Loucy (cell line): ENCODE measurements at regions not wholly inside any gene's neighbourhood (a gene's known extent, or its start where the extent isn't known, plus 50 kb on each side); places are given as distances from the start of the nearest gene placed in this dataset.

Experiments used
- H2AFZ ChIP-seq: fragments of 200-600 bp; sonication (generic); 2 replicates; pipeline ENCODE4 v1.6.0; 2016; ENCODE audit warnings: antibody characterized with exemption, mild to moderate bottlenecking, low read length, moderate library complexity
- H3F3A ChIP-seq: fragments of 200-600 bp; 2 replicates; pipeline ENCODE4 v1.6.0; 2016; ENCODE audit warnings: antibody characterized with exemption, low read depth, mild to moderate bottlenecking
- H3K27me3 ChIP-seq: fragments of 200-600 bp; sonication (generic); 2 replicates; pipeline ENCODE4 v1.6.1; 2014; ENCODE audit warnings: low read length, mild to moderate bottlenecking; ENCODE audit not compliant: insufficient read depth, poor library complexity, severe bottlenecking
- H3K36me3 ChIP-seq: fragments of 200-600 bp; sonication (generic); 2 replicates; pipeline ENCODE4 v1.6.1; 2016; ENCODE audit warnings: low read length; ENCODE audit not compliant: insufficient read depth
- H3K4me1 ChIP-seq: fragments of 200-600 bp; sonication (generic); 2 replicates; pipeline ENCODE4 v1.5.1; 2014; ENCODE audit warnings: low read length, mild to moderate bottlenecking; ENCODE audit not compliant: insufficient read depth, poor library complexity, severe bottlenecking
- H3K4me2 ChIP-seq: fragments of 200-600 bp; sonication (generic); 2 replicates; pipeline ENCODE4 v1.6.0; 2014; ENCODE audit warnings: antibody characterized with exemption, low read length, low read depth, mild to moderate bottlenecking; ENCODE audit not compliant: poor library complexity, severe bottlenecking
- H3K4me3 ChIP-seq: fragments of 200-600 bp; sonication (generic); 2 replicates; pipeline ENCODE4 v1.5.1; 2014; ENCODE audit warnings: low read length, mild to moderate bottlenecking, mixed read lengths; ENCODE audit not compliant: poor library complexity, severe bottlenecking
- H3K79me2 ChIP-seq: fragments of 200-600 bp; sonication (generic); 2 replicates; pipeline ENCODE4 v1.6.1; 2014; ENCODE audit warnings: low read length; ENCODE audit not compliant: insufficient read depth
- H3K9ac ChIP-seq: fragments of 200-600 bp; sonication (generic); 2 replicates; pipeline ENCODE4 v1.6.0; 2014; ENCODE audit warnings: mild to moderate bottlenecking, low read depth, low read length, moderate library complexity; ENCODE audit not compliant: poor library complexity, severe bottlenecking
- H3K9me2 ChIP-seq: fragments of 200-600 bp; sonication (generic); replicated peaks from 2 replicates; pipeline ENCODE4 v1.6.1; 2016; ENCODE audit warnings: low read depth, low read length, mixed read lengths
- H3K9me3 ChIP-seq: fragments of 200-600 bp; sonication (generic); 2 replicates; pipeline ENCODE4 v1.6.1; 2014; ENCODE audit warnings: mild to moderate bottlenecking, antibody characterized with exemption, low read length, low read depth; ENCODE audit not compliant: insufficient read depth
- H4K20me1 ChIP-seq: fragments of 200-600 bp; sonication (generic); 2 replicates; pipeline ENCODE4 v1.6.0; 2014; ENCODE audit warnings: antibody characterized with exemption, low read length, mild to moderate bottlenecking; ENCODE audit not compliant: insufficient read depth, poor library complexity, severe bottlenecking
- CTCF ChIP-seq: fragments of 200-600 bp; sonication (generic); conservative IDR thresholded peaks from 2 replicates; pipeline ENCODE4 v1.5.1; 2014; ENCODE audit warnings: mild to moderate bottlenecking, antibody characterized with exemption, low read length
- EZH2phosphoT487 ChIP-seq: fragments of 200-600 bp; IDR thresholded peaks from 2 replicates; pipeline ENCODE4 v1.6.1; 2018; ENCODE audit warnings: antibody characterized with exemption, mild to moderate bottlenecking, moderate library complexity, borderline replicate concordance

- no peaks in the 10 kb centered on the region for H3K27me3 ChIP-seq
- H3K9ac ChIP-seq, result no peak overlapping the region
- H3K36me3 ChIP-seq, result no peaks in the 10 kb centered on the region
- H3K9me3 ChIP-seq, result no peaks in the 10 kb centered on the region
- no peak overlapping the region for H3K4me2 ChIP-seq
- H3K79me2 ChIP-seq, result no peaks in the 10 kb centered on the region
- no peaks in the 10 kb centered on the region for H3K9me2 ChIP-seq
- no peaks in the 10 kb centered on the region for H4K20me1 ChIP-seq
- no peaks in the 10 kb centered on the region for H3F3A ChIP-seq
- no peak overlapping the region for H2AFZ ChIP-seq
- TF ChIP-seq EZH2phosphoT487 (no peak), CTCF (no peak)
- no peaks in the 10 kb centered on the region for H3K4me1 ChIP-seq
- no peak overlapping the region for H3K4me3 ChIP-seq
Measured at GRCh38 chr1:168788258-168788657, 59.3 kb upstream of the DPT start.

GRCh38 chr1:168789501-168789900 is 60.5 kb upstream of the DPT start:
- no peak overlapping the region for H3K4me3 ChIP-seq
- TF ChIP-seq EZH2phosphoT487, result no peak
- TF ChIP-seq CTCF, result no peak
- H2AFZ ChIP-seq, result no peak overlapping the region

GRCh38 chr1:168792142-168792541 is 63.1 kb upstream of the DPT start:
- Histone ChIP-seq H3K27me3 (no peaks in the 10 kb centered on the region), H3K9ac (no peak overlapping the region), H3F3A (no peaks in the 10 kb centered on the region), H3K9me3 (no peaks in the 10 kb centered on the region), H3K9me2 (no peaks in the 10 kb centered on the region), H3K36me3 (no peaks in the 10 kb centered on the region), H3K4me1 (no peaks in the 10 kb centered on the region), H3K4me2 (no peak overlapping the region), H3K79me2 (no peaks in the 10 kb centered on the region), H3K4me3 (no peak overlapping the region), H4K20me1 (no peaks in the 10 kb centered on the region), H2AFZ (no peak overlapping the region)
- TF ChIP-seq EZH2phosphoT487, result no peak
- TF ChIP-seq CTCF, result no peak

More at GRCh38 chr1:168789501-168789900, 60.5 kb upstream of the DPT start:
- no peaks in the 10 kb centered on the region for H3K79me2 ChIP-seq
- H3K27me3 ChIP-seq, result no peaks in the 10 kb centered on the region
- H3K4me1 ChIP-seq, result no peaks in the 10 kb centered on the region
- no peaks in the 10 kb centered on the region for H3K9me3 ChIP-seq
- H3K9me2 ChIP-seq, result no peaks in the 10 kb centered on the region
- H3K4me2 ChIP-seq, result no peak overlapping the region
- H3F3A ChIP-seq, result no peaks in the 10 kb centered on the region
- H3K9ac ChIP-seq, result no peak overlapping the region
- no peaks in the 10 kb centered on the region for H3K36me3 ChIP-seq
- H4K20me1 ChIP-seq, result no peaks in the 10 kb centered on the region
